HG03064 (cell line): ENCODE measurements at regions not wholly inside any gene's neighbourhood (a gene's known extent, or its start where the extent isn't known, plus 50 kb on each side); places are given as distances from the start of the nearest gene placed in this dataset.

Experiments
- ATAC-seq: cut with Tn5 transposase; IDR thresholded peaks from one replicate; pipeline ENCODE4 v1.9.1; 2021; ENCODE audit warnings: low read depth; ENCODE audit not compliant: unreplicated experiment

GRCh38 chr6:138607478-138608433 lies 108.5 kb upstream of the NHSL1 start:
- no peak for ATAC-seq

GRCh38 chr6:138608896-138609295 lies 109.6 kb upstream of the NHSL1 start:
- no peak for ATAC-seq

GRCh38 chr6:138609801-138610430 lies 110.6 kb upstream of the NHSL1 start:
- ATAC-seq, result no peak

- no peak for ATAC-seq
Observed at GRCh38 chr6:138610816-138611215, 111.5 kb upstream of the NHSL1 start.

- no peak for ATAC-seq
Observed at GRCh38 chr6:138614151-138614550, 114.9 kb upstream of the NHSL1 start.

- no peak for ATAC-seq
Observed at GRCh38 chr6:138618168-138618567, 118.9 kb upstream of the NHSL1 start.

GRCh38 chr6:138620630-138621029 lies 121.3 kb upstream of the NHSL1 start:
- ATAC-seq, result no peak

GRCh38 chr6:138622967-138623366 lies 123.7 kb upstream of the NHSL1 start:
- no peak for ATAC-seq

GRCh38 chr6:138631566-138631965 lies 132.3 kb upstream of the NHSL1 start:
- no peak for ATAC-seq

GRCh38 chr6:138637822-138638221 lies 135.7 kb upstream of the CCDC28A start:
- ATAC-seq, result no peak

GRCh38 chr6:138638604-138639003 lies 135.0 kb upstream of the CCDC28A start:
- ATAC-seq, result no peak

GRCh38 chr6:138640028-138640427 lies 133.5 kb upstream of the CCDC28A start:
- ATAC-seq, result no peak

- ATAC-seq, result no peak
Observed at GRCh38 chr6:138643210-138643609, 130.4 kb upstream of the CCDC28A start.

- no peak for ATAC-seq
Observed at GRCh38 chr6:138645976-138646640, 127.5 kb upstream of the CCDC28A start.

- no peak for ATAC-seq
Observed at GRCh38 chr6:138647006-138647405, 126.6 kb upstream of the CCDC28A start.

GRCh38 chr6:138648127-138648526 lies 125.4 kb upstream of the CCDC28A start:
- no peak for ATAC-seq

GRCh38 chr6:138651491-138651890 lies 122.1 kb upstream of the CCDC28A start:
- no peak for ATAC-seq

- ATAC-seq, result no peak
Observed at GRCh38 chr6:138652824-138653223, 120.7 kb upstream of the CCDC28A start.

- no peak for ATAC-seq
Observed at GRCh38 chr6:138653435-138653834, 120.1 kb upstream of the CCDC28A start.

- ATAC-seq, result peak; percentile 98
Observed at GRCh38 chr6:138654715-138655634, 118.6 kb upstream of the CCDC28A start.
